SK-N-MC (cell line): ENCODE measurements at regions not wholly inside any gene's neighbourhood (a gene's known extent, or its start where the extent isn't known, plus 50 kb on each side); places are given as distances from the start of the nearest gene placed in this dataset.

Experiments
- EZH2 ChIP-seq: fragments of 200-600 bp; sonication (generic); IDR thresholded peaks from one replicate; pipeline ENCODE4 v1.6.1; 2017; ENCODE audit warnings: antibody characterized with exemption
- FOXP2 ChIP-seq: optimal IDR thresholded peaks from 2 replicates; pipeline ENCODE3; 2011; ENCODE audit warnings: mild to moderate bottlenecking, moderate library complexity; ENCODE audit not compliant: insufficient read depth; ENCODE audit errors: extremely low read length, control extremely low read depth
- POLR2AphosphoS5 ChIP-seq: IDR thresholded peaks from 2 replicates; pipeline ENCODE4 v1.6.1; 2012; ENCODE audit warnings: mild to moderate bottlenecking, low read depth, low read length, borderline replicate concordance

- TF ChIP-seq POLR2AphosphoS5 (no peak), EZH2 (no peak), FOXP2 (no peak)
These were observed 389.4 kb downstream of the DIPK2A start for GRCh38 chr3:144361002-144361401.
